GM19328 (cell line): ENCODE measurements at regions not wholly inside any gene's neighbourhood (a gene's known extent, or its start where the extent isn't known, plus 50 kb on each side); places are given as distances from the start of the nearest gene placed in this dataset.
"Not testable (repeated sequence)": the region's sequence is repeated elsewhere in the genome, so short reads cannot be mapped to it uniquely, and the experiment has no call there.

ENCODE experiments used
- ATAC-seq: cut with Tn5 transposase; IDR thresholded peaks from one replicate; pipeline ENCODE4 v1.9.1; 2021; ENCODE audit warnings: mild to moderate bottlenecking, moderate library complexity; ENCODE audit not compliant: unreplicated experiment

DNA sequence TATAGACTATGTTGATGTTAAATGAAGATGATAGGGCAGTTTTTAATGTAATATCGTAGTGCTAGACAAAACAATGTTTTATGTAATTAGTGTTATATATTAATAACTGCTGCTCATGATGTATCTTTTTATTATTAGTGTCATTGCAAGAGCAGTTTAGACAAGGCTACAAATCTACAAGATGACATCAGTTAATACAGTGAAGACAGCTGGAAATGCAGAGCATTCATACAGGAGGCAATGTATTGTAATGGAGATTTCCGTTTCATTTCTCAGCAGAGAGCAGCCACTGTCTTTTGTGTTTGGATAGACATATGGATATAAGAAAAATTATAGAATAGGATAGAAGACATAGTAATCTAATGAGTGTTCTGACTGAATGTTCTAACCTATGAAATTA, 178.0 kb downstream of the FOXG1 start:
- ATAC-seq: no peak

DNA sequence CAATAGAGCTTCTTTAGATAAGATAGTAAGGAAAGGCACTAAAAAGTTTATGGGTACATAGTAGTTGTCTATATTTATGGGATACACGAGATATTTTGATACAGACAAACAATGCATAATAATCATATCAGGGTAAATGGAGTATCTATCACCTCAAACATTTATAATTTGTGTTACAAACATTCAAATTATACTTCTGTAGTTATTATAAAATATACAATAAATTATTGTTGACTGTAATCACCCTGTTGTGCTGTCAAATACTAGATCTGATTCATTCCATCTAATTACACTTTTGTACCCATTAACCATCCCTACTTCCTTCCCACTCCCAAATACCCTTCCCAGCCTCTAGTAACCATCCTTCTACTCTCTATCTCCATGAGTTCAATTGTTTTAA, 179.7 kb downstream of the FOXG1 start:
- no peak for ATAC-seq

DNA sequence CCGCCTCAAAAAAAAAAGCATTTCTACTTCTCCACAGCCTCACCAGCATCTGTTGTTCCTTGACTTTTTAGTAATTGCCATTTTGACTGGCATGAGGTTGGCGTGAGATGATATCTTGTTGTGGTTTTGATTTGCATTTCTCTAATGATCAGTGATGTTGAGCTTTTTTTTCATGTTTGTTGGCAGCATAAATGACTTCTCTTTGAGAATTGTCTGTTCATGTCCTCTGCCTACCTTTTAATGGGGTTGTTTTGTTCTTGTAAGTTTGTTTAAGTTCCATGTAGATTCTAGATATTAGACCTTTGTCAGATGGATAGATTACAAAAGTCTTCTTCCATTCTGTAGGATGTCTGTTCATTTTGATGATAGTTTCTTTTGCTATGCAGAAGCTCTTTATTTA, 182.9 kb downstream of the FOXG1 start:
- no peak for ATAC-seq

DNA sequence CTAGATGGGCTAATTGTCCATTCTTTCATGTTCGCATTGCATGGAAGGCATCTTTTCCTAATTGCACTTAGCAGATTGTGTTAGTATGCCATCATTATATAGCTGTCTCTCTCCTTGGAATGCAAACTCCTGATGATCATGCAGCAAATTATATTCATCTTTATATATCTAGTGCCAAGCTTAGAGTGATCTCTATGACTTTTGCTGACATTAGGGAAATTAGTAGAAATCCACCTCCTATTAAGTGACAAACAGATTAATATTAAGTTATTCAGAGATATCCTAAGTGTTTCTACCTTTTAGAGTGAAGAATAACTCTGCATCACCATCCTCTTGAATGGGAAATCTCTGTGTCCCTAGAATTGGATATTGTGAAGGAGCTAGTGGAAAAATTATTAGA, 185.6 kb downstream of the FOXG1 start:
- ATAC-seq: no peak

DNA sequence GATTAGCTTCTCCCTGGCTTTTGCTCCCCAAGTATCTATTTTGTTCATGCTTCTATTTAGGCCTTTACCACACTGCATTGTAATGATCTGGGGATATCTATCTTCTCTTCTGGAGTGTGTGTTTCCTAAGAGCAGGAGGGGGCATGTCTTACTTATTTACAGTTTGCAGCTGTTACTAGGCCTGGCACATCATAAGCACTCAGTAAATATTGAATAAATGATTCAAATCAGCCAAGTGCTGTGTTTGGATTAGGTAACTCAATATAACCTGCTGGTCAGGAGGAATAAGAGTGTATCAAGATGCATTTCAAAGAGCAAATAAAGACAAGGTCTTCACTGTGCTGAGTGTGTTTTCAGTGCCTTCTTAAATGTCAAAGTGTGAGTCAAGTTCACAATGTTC, 186.1 kb downstream of the FOXG1 start:
- ATAC-seq: no peak

DNA sequence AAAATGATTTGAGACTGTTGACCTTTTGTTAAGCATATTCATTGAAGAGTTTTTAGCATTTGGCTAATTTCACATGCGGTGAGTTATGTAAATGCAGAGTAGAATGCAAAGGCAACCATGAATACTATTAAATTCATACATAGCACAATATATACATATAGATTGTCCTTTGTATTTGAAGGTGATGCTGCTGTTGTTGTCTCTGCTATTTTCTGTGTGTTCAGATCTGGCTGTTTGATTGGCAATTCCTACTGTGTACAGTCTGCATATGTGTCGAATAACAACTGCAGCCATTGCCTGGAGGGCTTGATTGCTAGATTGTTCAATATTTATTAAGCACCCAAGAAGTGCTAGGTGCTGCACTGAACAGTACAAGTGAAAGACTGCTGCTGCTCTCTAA, 187.4 kb downstream of the FOXG1 start:
- ATAC-seq: no peak

DNA sequence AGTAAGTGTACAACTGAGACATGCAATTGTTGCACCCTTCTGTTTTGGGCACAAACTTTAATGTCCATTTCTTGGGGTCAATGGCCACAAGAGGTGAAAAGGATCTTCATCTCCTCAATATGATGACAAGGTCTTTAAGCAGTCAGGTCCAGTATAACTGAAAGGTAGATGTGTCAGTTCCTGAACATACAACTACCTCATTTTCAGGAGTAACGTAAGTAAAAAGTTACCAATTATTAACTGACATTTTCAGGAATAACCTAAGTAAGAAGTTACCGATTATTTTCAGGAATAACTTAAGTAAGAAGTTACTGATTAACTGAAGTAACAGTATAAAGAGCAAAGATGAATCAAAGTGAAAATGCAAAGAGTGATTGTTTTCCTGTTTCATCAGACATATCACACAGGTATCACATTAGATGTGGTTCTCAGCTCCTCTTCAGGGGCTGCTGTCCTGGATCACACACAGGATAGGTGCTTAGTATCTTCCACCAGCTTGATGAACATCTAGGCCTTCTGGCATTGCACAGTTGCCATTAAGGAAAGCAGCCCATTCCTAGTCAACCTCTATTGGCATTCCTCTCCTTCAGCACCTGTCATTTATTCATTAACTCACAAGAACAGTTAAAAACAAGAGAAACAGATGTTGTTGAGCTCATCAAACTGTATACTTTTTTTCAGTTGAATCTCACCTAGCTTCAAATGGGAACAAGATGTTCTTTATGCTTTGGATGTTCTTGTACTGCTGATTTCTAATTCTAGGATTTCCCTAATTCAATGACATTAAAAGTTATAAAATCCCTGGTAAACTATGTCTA, 200.0 kb downstream of the FOXG1 start:
- ATAC-seq: no peak

DNA sequence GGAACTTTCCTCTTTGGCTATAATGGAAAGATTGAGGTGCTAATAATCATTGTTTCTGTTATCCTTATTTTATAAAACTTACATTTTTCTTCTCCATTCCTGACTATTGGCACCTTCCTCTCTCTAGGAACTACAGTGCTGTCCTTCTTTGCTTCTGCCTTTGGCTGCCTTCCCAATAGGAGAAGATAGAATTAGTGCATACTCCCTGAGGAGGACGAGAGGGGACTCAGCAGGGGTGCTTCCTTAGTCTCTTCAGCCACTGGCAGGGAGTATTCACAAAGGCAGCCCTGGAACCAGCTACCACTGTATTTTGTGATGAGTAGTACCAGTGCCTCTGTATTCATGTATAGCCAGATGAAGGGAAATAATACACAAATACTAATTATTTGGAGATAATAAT, 208.5 kb downstream of the FOXG1 start:
- ATAC-seq: no peak

DNA sequence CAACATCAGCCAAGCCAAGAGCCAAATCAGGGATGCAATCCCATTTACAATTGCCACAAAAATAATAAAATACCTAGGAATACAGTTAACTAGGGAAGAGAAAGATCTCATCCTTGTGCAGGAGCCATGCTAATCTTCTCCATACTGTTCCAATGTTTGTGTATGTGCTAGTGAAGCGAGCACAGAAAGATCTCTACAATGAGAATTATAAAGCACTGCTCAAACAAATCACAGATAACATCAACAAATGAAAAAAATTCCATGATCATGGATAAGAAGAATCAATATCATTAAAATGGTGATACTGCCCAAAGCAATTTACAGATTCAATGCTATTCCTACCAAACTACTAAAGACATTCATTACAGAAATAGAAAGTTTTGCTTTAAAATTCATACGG, 215.6 kb downstream of the FOXG1 start:
- ATAC-seq: no peak

DNA sequence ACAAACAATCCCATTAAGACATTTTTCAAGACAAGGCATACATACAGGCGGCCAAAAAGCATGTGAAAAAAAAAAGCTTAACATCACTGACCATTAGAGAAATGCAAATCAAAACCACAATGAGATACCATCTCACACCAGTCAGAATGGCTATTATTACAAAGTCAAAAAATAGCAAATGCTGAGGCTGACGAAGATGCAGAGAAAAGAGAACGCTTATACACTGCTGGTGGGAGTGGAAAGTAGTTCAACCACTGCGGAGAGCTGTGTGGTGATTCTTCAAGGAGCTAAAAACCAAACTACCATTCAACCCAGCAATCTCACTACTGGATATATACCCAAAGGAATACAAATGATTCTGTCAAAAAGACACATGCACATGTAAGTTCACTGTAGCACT, 216.7 kb downstream of the FOXG1 start:
- ATAC-seq: no peak

DNA sequence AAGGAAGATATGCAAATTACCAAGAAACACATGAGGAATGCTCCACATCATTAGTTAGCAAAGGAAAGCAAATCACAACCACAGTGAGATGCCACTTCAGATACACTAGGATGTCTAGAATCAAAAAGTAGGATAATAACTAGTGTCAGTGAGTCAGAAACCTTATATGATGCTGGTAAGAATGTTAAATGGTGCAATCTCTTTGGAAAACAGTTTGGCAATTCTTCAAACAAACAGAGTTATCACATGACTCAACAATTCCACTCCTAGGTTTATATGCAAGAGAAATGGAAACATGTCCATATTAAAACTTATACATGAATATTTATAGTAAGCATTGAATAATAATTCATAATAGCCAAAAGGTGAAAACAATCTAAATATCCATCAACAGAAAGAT, 220.9 kb downstream of the FOXG1 start:
- ATAC-seq: no peak

DNA sequence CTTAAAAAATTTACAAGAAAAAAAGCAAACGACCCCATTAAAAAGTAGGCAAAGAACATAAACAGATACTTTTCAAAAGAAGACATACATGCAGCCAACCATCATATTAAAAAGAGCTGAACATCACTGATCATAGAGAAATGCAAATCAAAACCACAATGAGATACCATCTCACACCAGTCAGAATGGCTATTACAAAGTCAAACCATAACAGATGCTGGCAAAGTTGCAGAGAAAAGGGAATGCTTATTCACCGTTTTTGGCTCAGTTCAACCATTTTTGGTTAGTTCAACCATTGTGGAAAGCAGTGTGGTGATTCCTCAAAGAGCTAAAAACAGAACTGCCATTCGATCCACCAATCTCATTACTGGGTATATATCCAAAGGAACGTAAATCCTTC, 230.6 kb downstream of the FOXG1 start:
- ATAC-seq: not testable (repeated sequence)

DNA sequence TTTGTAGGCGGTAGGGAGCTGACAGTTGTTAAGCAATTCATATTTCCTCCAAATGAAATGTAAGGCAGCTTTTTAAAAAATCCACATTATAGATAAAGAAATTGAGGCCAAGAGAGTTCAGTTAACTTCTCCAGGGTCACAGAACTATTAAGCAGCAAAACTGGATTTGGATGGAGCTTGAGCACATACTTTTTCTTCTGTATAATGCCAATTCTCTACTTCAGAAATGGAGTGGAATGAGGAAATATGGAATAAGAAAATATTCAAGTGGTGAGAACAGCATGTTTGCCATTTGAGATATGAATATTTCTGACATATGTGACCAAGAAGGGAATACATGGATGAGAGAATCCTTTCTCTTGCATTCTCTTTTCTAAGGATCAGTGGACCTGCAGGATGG, 233.1 kb downstream of the FOXG1 start:
- no peak for ATAC-seq

DNA sequence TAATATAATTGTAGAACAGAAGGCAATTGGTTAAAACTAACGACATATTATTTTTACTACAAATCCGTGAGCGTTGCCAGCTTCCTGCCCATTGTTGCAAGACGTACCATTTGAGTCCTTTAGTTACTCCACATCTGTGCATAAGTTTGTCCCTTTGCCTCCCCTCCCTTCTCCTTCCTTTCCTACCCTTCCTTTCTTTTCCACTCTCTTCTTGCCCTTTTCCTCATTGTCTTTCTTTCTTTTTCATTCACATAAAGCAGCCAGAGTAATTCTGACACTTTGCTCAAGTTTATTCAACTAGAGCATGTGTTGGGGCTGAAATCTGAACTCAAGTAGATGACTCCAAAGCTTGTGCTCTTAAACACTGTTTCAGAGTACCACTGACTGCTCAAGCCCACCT, 239.1 kb downstream of the FOXG1 start:
- ATAC-seq: no peak

DNA sequence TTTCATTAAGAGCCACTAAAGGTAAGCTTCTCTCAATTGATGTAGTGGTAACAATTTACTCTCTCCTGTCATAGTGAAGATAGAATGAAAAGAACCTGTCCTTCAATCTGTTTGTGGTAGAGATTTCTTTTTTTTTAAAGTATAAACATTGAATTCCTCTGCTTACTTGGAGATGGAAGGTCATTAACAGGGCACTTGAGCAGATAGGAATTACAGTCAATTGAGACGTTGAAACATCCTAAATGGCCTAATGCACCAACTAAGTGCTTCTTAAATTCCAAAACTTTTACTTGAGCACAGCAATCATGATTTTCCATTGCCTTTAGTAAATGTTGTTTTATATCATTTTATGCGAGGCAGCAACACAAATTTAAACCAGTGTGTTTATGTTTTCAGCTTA, 241.4 kb downstream of the FOXG1 start:
- ATAC-seq: no peak

DNA sequence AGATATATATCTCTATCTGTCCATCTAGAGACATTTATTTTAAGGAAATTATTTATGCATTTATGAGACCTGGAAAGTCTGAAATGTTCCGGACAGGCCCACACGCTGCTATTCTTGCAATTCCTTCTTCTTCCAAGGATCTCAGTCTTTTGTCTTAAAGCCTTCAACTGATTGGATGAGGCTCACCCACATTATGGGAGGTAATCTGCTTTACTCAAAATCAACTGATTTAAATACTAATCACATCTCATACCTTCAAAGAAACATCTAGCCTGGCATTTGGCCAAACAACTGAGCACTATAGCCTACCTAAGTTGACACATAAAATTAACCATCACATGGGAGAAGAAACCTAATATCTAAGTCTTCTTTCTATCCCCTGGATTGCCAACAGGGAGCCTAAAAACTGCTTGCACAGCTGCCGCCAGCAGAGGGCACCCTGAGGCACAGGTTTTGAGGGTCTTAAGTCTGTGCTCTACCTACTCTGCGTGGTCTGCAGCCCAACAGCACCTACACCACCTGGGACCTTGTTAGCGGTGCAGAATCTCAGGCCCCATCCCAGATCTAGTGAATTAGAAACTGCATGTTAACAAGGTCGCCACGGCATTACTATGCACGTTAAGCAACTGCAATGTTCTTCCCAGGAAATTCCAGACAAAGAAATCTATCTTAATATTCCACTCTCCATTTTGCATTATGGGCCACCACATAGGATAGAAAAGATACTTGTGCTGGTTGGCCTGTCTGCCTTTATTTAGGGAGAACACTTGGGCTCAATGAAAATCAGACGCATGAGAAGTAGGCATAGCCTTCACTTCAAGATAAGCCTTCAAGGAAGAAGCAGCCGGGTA, 249.7 kb downstream of the FOXG1 start:
- ATAC-seq: no peak

DNA sequence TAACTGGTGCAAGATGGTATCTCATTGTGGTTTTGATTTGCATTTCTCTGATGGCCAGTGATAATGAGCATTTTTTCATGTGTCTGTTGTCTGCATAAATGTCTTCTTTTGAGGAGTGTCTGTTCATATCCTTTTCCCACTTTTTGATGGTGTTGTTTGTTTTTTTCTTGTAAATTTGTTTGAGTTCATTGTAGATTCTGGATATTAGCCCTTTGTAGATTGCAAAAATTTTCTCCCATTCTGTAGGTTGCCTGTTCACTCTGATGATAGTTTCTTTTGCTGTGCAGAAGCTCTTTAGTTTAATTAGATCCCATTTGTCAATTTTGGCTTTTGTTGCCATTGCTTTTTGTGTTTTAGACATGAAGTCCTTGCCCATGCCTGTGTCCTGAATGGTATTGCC, 256.9 kb downstream of the FOXG1 start:
- ATAC-seq: not testable (repeated sequence)

DNA sequence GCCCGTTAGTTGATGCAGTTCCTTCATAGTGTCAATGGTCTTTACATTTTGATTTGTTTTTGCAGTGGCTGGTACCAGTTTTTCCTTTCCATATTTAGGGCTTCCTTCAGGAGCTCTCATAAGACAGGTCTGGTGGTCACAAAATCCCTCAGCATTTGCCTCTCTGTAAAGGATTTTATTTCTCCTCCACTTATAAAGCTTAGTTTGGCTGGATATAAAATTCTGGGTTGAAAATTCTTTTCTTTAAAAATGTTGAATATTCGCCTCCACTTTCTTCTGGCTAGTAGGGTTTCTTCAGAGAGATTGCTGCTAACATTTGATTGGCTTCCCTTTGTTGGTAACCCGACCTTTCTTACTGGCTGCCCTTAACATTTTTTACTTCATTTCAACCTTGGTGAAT, 260.9 kb downstream of the FOXG1 start:
- ATAC-seq: not testable (repeated sequence)

DNA sequence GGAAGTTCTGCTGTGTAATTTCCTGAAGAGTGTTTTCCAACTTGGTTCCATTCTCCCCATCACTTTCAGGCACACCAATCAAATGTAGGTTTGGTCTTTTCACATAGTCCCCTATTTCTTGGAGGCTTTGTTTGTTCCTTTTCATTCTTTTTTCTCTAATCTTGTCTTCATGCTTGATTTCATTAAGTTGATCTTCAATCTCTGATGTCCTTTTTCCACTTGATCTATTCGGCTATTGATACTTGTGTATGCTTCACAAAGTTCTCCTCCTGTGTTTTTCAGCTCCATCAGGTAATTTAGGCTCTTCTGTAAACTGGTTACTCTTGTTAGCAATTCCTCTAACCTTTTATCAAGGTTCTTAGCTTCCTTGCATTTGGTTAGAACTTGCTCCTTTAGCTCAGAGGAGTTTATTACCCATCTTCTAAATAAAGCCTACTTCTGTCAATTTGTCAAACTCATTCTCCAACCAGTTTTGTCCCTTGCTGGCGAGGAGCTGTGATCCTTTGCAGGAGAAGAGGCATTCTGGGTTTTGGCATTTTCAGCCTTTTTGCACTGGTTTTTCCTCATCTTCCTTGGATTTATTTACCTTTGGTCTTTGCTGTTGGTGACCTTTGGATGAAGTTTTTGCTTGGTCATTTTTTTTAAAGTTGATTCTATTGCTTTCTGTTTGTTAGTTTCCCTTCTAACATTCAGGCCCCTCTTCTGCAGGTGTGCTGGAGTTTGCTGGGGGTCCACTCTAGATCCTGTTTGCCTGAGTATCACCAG, 261.5 kb downstream of the FOXG1 start:
- not testable (repeated sequence) for ATAC-seq

DNA sequence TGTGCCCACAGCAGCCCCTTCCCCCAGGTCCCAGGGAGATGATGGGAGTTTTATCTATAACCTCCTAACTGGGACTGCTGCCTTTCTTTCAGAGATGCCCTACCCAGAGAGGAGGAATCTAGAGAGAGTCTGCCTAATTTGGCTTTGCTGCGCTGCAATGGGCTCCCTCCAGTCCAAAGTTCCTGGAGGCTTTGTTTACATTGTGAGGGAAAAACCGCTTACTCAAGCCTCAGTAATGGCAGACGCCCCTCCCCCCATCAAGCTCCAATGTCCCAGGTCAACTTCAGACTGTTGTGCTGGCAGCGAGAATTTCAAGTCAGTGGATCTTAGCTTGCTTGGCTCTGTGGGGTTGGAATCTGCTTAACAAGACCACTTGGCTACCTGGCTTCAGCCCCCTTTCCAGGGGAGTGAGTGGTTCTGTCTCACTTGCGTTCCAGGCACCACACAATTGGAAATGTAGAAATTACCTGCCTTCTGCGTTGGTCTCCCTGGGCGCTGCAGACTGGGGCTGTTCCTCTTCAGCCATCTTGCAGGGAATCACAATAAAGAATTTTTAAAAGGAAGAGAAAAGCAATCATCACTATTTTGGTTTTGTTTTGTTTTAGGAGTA, 262.5 kb downstream of the FOXG1 start:
- ATAC-seq: no peak

DNA sequence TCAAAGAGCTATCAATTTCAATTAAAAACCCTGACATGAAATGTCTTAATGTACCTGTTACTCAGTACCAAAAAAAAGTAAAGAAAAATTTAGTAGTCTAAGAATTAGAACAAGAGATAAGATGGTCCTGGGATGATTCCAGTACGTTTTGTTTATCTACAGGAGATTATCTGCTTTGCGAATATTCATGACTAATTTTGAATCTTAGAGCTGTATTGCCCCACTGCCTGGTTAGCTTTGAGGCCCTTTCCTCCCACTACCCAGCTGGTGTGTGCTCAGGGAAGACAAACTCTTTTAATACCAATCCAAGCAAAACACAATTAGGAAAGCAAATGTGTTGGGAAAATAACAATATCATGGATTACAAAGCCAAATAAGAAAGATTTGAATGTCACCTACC, 263.5 kb downstream of the FOXG1 start:
- ATAC-seq: no peak
